Hepatocyte (in vitro differentiated cells): ENCODE measurements at regions not wholly inside any gene's neighbourhood (a gene's known extent, or its start where the extent isn't known, plus 50 kb on each side); places are given as distances from the start of the nearest gene placed in this dataset.

Source experiments
- DNase-seq: peaks from one replicate; pipeline ENCODE4 v3.0.0-alpha.2; 2016; ENCODE audit warnings: low spot score
- H2AFZ ChIP-seq: fragments of 200-600 bp; sonication (generic); 2 replicates; pipeline ENCODE4 v1.6.0; 2016; ENCODE audit warnings: antibody characterized with exemption, mild to moderate bottlenecking
- H3K27ac ChIP-seq: fragments of 200-600 bp; sonication (generic); 2 replicates; pipeline ENCODE4 v1.5.1; 2016; ENCODE audit warnings: mild to moderate bottlenecking
- H3K27me3 ChIP-seq: fragments of 200-600 bp; sonication (generic); 2 replicates; pipeline ENCODE4 v1.6.1; 2016
- H3K36me3 ChIP-seq: fragments of 200-600 bp; sonication (generic); replicated peaks from 2 replicates; pipeline ENCODE4 v1.5.1; 2016; ENCODE audit warnings: low read depth; ENCODE audit not compliant: insufficient read depth
- H3K4me1 ChIP-seq: fragments of 200-600 bp; sonication (generic); 2 replicates; pipeline ENCODE4 v1.5.1; 2016; ENCODE audit warnings: mild to moderate bottlenecking, moderate library complexity; ENCODE audit not compliant: insufficient read depth
- H3K4me2 ChIP-seq: fragments of 200-600 bp; sonication (generic); 2 replicates; pipeline ENCODE4 v1.6.0; 2016
- H3K4me3 ChIP-seq: fragments of 200-600 bp; sonication (generic); 2 replicates; pipeline ENCODE4 v1.5.1; 2016; ENCODE audit warnings: mild to moderate bottlenecking
- H3K79me2 ChIP-seq: fragments of 200-600 bp; sonication (generic); 2 replicates; pipeline ENCODE4 v1.6.0; 2017; ENCODE audit warnings: mild to moderate bottlenecking
- H3K9me2 ChIP-seq: fragments of 200-600 bp; sonication (generic); replicated peaks from 2 replicates; pipeline ENCODE4 v1.6.0; 2017; ENCODE audit warnings: mild to moderate bottlenecking; ENCODE audit not compliant: insufficient read depth
- H3K9me3 ChIP-seq: fragments of 200-600 bp; sonication (generic); 2 replicates; pipeline ENCODE4 v1.5.1; 2016; ENCODE audit warnings: low read depth, mild to moderate bottlenecking
- H4K20me1 ChIP-seq: fragments of 200-600 bp; sonication (generic); 2 replicates; pipeline ENCODE4 v1.6.0; 2016; ENCODE audit warnings: mild to moderate bottlenecking; ENCODE audit not compliant: insufficient read depth, poor library complexity, severe bottlenecking
- EZH2 ChIP-seq: fragments of 200-600 bp; sonication (generic); IDR thresholded peaks from 2 replicates; pipeline ENCODE4 v1.6.1; 2016; ENCODE audit warnings: antibody characterized with exemption, mild to moderate bottlenecking, borderline replicate concordance
- EZH2phosphoT487 ChIP-seq: fragments of 200-600 bp; sonication (generic); IDR thresholded peaks from one replicate; pipeline ENCODE4 v1.6.1; 2018; ENCODE audit warnings: antibody characterized with exemption, mild to moderate bottlenecking, low read depth, moderate library complexity; ENCODE audit not compliant: unreplicated experiment, severe bottlenecking
- WGBS: methylation state at CpG from one replicate; pipeline ENCODE4 v1.1.6; 2016; ENCODE audit warnings: low lambda C conversion rate; ENCODE audit errors: missing lambda C conversion rate; 5-methylcytosine and 5-hydroxymethylcytosine counted together
- TF ChIP-seq, protein P1 (sequence below): fragments of 200-600 bp; sonication (generic); IDR thresholded peaks from 2 replicates; pipeline ENCODE4 v1.5.1; 2016; ENCODE audit warnings: antibody characterized with exemption, mild to moderate bottlenecking; ENCODE audit not compliant: poor library complexity

DNA sequence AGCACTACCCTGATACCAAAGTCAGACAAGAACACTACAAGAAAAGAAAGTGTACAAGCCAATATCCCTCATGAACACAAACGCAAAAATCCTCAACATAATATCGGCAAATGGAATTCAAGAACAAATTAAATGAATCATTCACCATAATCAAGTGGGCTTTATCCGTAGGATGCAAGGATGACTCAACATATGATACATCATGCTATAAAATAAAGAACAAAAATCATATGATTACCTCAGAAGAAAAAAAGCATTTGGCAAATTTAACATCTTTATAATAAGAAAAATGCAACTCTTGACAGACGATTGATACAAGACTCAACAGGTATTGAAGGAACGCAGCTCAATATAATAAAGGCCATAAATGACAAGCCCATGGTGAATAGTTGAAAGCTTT, 843.9 kb downstream of the FRK start:
- Histone ChIP-seq H3K4me1 (no peaks in the 10 kb centered on the region), H3K9me3 (no peaks in the 10 kb centered on the region), H3K36me3 (no peaks in the 10 kb centered on the region), H3K9me2 (no peaks in the 10 kb centered on the region), H3K27me3 (no peaks in the 10 kb centered on the region), H3K4me2 (no peak overlapping the region), H3K27ac (no peak overlapping the region), H2AFZ (no peak overlapping the region), H3K79me2 (no peaks in the 10 kb centered on the region), H4K20me1 (no peaks in the 10 kb centered on the region), H3K4me3 (no peak overlapping the region)
- WGBS: 94% methylated on average over 5 of the region's 5 CpGs
- DNase-seq: no peak
- no peak for TF ChIP-seq EZH2

- TF ChIP-seq, protein P1, sequence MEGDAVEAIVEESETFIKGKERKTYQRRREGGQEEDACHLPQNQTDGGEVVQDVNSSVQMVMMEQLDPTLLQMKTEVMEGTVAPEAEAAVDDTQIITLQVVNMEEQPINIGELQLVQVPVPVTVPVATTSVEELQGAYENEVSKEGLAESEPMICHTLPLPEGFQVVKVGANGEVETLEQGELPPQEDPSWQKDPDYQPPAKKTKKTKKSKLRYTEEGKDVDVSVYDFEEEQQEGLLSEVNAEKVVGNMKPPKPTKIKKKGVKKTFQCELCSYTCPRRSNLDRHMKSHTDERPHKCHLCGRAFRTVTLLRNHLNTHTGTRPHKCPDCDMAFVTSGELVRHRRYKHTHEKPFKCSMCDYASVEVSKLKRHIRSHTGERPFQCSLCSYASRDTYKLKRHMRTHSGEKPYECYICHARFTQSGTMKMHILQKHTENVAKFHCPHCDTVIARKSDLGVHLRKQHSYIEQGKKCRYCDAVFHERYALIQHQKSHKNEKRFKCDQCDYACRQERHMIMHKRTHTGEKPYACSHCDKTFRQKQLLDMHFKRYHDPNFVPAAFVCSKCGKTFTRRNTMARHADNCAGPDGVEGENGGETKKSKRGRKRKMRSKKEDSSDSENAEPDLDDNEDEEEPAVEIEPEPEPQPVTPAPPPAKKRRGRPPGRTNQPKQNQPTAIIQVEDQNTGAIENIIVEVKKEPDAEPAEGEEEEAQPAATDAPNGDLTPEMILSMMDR: no peak
- TF ChIP-seq EZH2 (no peak), EZH2phosphoT487 (no peak)
- Histone ChIP-seq H3K4me1 (no peaks in the 10 kb centered on the region), H4K20me1 (no peaks in the 10 kb centered on the region)
Measured at GRCh38 chr6:115214283-115214682, 846.4 kb downstream of the FRK start.

GRCh38 chr6:115203381-115203780, 857.3 kb downstream of the FRK start:
- TF ChIP-seq, protein P1: no peak
- TF ChIP-seq EZH2phosphoT487 (no peak), EZH2 (no peak)
- Histone ChIP-seq H3K79me2 (no peaks in the 10 kb centered on the region), H3K4me2 (no peak overlapping the region), H4K20me1 (no peaks in the 10 kb centered on the region), H3K27ac (no peak overlapping the region), H3K9me3 (no peaks in the 10 kb centered on the region), H3K4me3 (no peak overlapping the region), H3K27me3 (no peaks in the 10 kb centered on the region), H3K4me1 (no peaks in the 10 kb centered on the region), H2AFZ (no peak overlapping the region), H3K9me2 (no peaks in the 10 kb centered on the region), H3K36me3 (no peaks in the 10 kb centered on the region)
- WGBS: 82% methylated on average over 4 of the region's 4 CpGs
- no peak for DNase-seq

More at GRCh38 chr6:115214283-115214682, 846.4 kb downstream of the FRK start:
- DNase-seq: no peak
- Histone ChIP-seq H3K9me3 (no peaks in the 10 kb centered on the region), H3K27me3 (no peaks in the 10 kb centered on the region), H3K4me2 (no peak overlapping the region), H3K9me2 (no peaks in the 10 kb centered on the region), H3K36me3 (no peaks in the 10 kb centered on the region), H3K79me2 (no peaks in the 10 kb centered on the region), H2AFZ (no peak overlapping the region), H3K4me3 (no peak overlapping the region), H3K27ac (no peak overlapping the region)
- WGBS: 55% methylated on average over 1 of the region's 1 CpG

GRCh38 chr6:115194981-115195638, 852.3 kb upstream of the HS3ST5 start:
- H3K9me3 ChIP-seq: no peaks in the 10 kb centered on the region
- TF ChIP-seq EZH2phosphoT487 (no peak), EZH2 (no peak)
- TF ChIP-seq, protein P1: no peak
- no peaks in the 10 kb centered on the region for H3K9me2 ChIP-seq
- H3K36me3 ChIP-seq: no peaks in the 10 kb centered on the region
- no peaks in the 10 kb centered on the region for H3K4me1 ChIP-seq
- 87% methylated on average over 2 of the region's 2 CpGs for whole genome bisulfite sequencing
- H4K20me1 ChIP-seq: no peaks in the 10 kb centered on the region
- no peak overlapping the region for H3K27ac ChIP-seq
- H2AFZ ChIP-seq: no peak overlapping the region
- H3K79me2 ChIP-seq: no peaks in the 10 kb centered on the region
- no peaks in the 10 kb centered on the region for H3K27me3 ChIP-seq
- DNase-seq: no peak
- no peak overlapping the region for H3K4me2 ChIP-seq
- H3K4me3 ChIP-seq: no peak overlapping the region
